ENCODE measurements at regions not wholly inside any gene's neighbourhood (a gene's known extent, or its start where the extent isn't known, plus 50 kb on each side); places are given as distances from the start of the nearest gene placed in this dataset.

GRCh38 chr10:91576096-91576545 is 56.8 kb downstream of the PPP1R3C start:
- DNase-seq, result peak; percentile 15

- no peak for DNase-seq
These were observed 57.7 kb downstream of the PPP1R3C start for GRCh38 chr10:91575044-91575610.

- DNase-seq, result no peak
These were observed 58.6 kb downstream of the PPP1R3C start for GRCh38 chr10:91574236-91574635.

GRCh38 chr10:91573320-91573719 is 59.6 kb downstream of the PPP1R3C start:
- DNase-seq, result no peak

GRCh38 chr10:91571671-91572070 is 61.2 kb downstream of the PPP1R3C start:
- no peak for DNase-seq

- DNase-seq, result no peak
These were observed 62.7 kb downstream of the PPP1R3C start for GRCh38 chr10:91570220-91570619.

- no peak for DNase-seq
These were observed 63.3 kb downstream of the PPP1R3C start for GRCh38 chr10:91569522-91569921.

GRCh38 chr10:91567815-91568214 is 65.1 kb downstream of the PPP1R3C start:
- no peak for DNase-seq

- no peak for DNase-seq
These were observed 66.8 kb downstream of the PPP1R3C start for GRCh38 chr10:91566115-91566514.

GRCh38 chr10:91565226-91565625 is 67.6 kb downstream of the PPP1R3C start:
- DNase-seq, result no peak

- no peak for DNase-seq
These were observed 68.4 kb downstream of the PPP1R3C start for GRCh38 chr10:91564508-91564907.
